Gastrocnemius medialis (tissue), 4 donors: ENCODE measurements at regions not wholly inside any gene's neighbourhood (a gene's known extent, or its start where the extent isn't known, plus 50 kb on each side); places are given as distances from the start of the nearest gene placed in this dataset.

Experiments
- CTCF ChIP-seq, 5 experiments: fragments of 450-650 bp in 3 of 5; fragments of 200-600 bp in 2 of 5; sonication (generic) in 2 of 5; IDR thresholded peaks in 4 of 5; conservative IDR thresholded peaks in 1 of 5; 1 replicate in 4 of 5; 2 replicates in 1 of 5; pipeline ENCODE4 v1.5.1; 2016 to 2019; ENCODE audit warnings: antibody characterized with exemption in 5 of 5, mild to moderate bottlenecking in 3 of 5, moderate library complexity in 3 of 5
- POLR2A ChIP-seq, 2 donors: fragments of 450-650 bp; IDR thresholded peaks; one replicate each; pipeline ENCODE4 v1.6.1; 2017; ENCODE audit warnings: antibody characterized with exemption in 2 of 2, mild to moderate bottlenecking in 2 of 2, moderate library complexity in 2 of 2

GRCh38 chr3:16066545-16066944 lies 107.9 kb upstream of the GALNT15 start:
- TF ChIP-seq CTCF (IDR thresholded peaks at IDR 0.05 in 4 of 5, conservative IDR thresholded peaks at IDR 0.05 in 1 of 5) = no peak
- no peak for TF ChIP-seq POLR2A (IDR thresholded peaks at IDR 0.05)
